Endothelial cell of umbilical vein (primary cell): ENCODE measurements at regions not wholly inside any gene's neighbourhood (a gene's known extent, or its start where the extent isn't known, plus 50 kb on each side); places are given as distances from the start of the nearest gene placed in this dataset.

Experiments
- EZH2 ChIP-seq: IDR thresholded peaks from 2 replicates; pipeline ENCODE4 v1.6.1; 2012; ENCODE audit warnings: borderline replicate concordance, low read depth, mild to moderate bottlenecking, moderate library complexity, low read length, inconsistent platforms; ENCODE audit not compliant: severe bottlenecking
- FOS ChIP-seq: IDR thresholded peaks from 2 replicates; pipeline ENCODE4 v1.6.1; 2011; ENCODE audit warnings: mild to moderate bottlenecking, low read length, moderate library complexity, borderline replicate concordance; ENCODE audit not compliant: insufficient read depth
- MYC ChIP-seq: IDR thresholded peaks from one replicate; pipeline ENCODE4 v1.6.1; 2011; ENCODE audit warnings: mild to moderate bottlenecking, low read depth, low read length
- POLR2A ChIP-seq: IDR thresholded peaks from 2 replicates; pipeline ENCODE4 v1.6.1; 2012; ENCODE audit warnings: low read depth, mild to moderate bottlenecking, control low read depth, low read length
- POLR2AphosphoS5 ChIP-seq: IDR thresholded peaks from 2 replicates; pipeline ENCODE4 v1.6.1; 2012; ENCODE audit warnings: low read depth, mild to moderate bottlenecking, control low read depth, low read length, moderate library complexity; ENCODE audit not compliant: insufficient read depth
- TF ChIP-seq, protein P1 (sequence below), 2 donors: IDR thresholded peaks; 1 replicate in 1 of 2; 2 replicates in 1 of 2; pipeline ENCODE4 v1.5.1; 2011; ENCODE audit warnings: low read length in 2 of 2, mild to moderate bottlenecking in 2 of 2, moderate library complexity in 2 of 2, control low read depth in 1 of 2, inconsistent platforms in 1 of 2, low read depth in 1 of 2; ENCODE audit not compliant: insufficient read depth in 1 of 2; ENCODE audit errors: extremely low read depth in 1 of 2
- TF ChIP-seq, protein P2 (sequence below): IDR thresholded peaks from 2 replicates; pipeline ENCODE4 v1.6.1; 2011; ENCODE audit not compliant: insufficient read depth, insufficient read length

- TF ChIP-seq EZH2 = no peak
- no peak for TF ChIP-seq POLR2AphosphoS5
- no peak for TF ChIP-seq POLR2A
- TF ChIP-seq, protein P1, sequence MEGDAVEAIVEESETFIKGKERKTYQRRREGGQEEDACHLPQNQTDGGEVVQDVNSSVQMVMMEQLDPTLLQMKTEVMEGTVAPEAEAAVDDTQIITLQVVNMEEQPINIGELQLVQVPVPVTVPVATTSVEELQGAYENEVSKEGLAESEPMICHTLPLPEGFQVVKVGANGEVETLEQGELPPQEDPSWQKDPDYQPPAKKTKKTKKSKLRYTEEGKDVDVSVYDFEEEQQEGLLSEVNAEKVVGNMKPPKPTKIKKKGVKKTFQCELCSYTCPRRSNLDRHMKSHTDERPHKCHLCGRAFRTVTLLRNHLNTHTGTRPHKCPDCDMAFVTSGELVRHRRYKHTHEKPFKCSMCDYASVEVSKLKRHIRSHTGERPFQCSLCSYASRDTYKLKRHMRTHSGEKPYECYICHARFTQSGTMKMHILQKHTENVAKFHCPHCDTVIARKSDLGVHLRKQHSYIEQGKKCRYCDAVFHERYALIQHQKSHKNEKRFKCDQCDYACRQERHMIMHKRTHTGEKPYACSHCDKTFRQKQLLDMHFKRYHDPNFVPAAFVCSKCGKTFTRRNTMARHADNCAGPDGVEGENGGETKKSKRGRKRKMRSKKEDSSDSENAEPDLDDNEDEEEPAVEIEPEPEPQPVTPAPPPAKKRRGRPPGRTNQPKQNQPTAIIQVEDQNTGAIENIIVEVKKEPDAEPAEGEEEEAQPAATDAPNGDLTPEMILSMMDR (IDR thresholded peaks at IDR 0.05; ENCODE audit: extremely low read depth in 1 of 2, insufficient read depth in 1 of 2, low read depth in 1 of 2, low read length in 2 of 2) = no peak
- TF ChIP-seq, protein P2, sequence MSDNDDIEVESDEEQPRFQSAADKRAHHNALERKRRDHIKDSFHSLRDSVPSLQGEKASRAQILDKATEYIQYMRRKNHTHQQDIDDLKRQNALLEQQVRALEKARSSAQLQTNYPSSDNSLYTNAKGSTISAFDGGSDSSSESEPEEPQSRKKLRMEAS = no peak
- TF ChIP-seq MYC = no peak
- TF ChIP-seq FOS = peak; percentile 38
Measured at GRCh38 chr18:23378302-23378686, 74.8 kb upstream of the RIOK3 start.
